ENCODE measurements at regions not wholly inside any gene's neighbourhood (a gene's known extent, or its start where the extent isn't known, plus 50 kb on each side); places are given as distances from the start of the nearest gene placed in this dataset.

GRCh38 chr6:94131271-94131670 is 711.9 kb upstream of the EPHA7 start:
- TF ChIP-seq KDM6A (CRISPR knock-in tag; IDR thresholded peaks at IDR 0.05; ENCODE audit: low read depth) (no peak), ZNF326 (CRISPR knock-in tag; IDR thresholded peaks at IDR 0.05; ENCODE audit: borderline replicate concordance) (no peak), PAF1 (CRISPR knock-in tag; IDR thresholded peaks at IDR 0.05) (no peak), FUBP1 (CRISPR knock-in tag; IDR thresholded peaks at IDR 0.05; ENCODE audit: borderline replicate concordance) (no peak), ZNF674 (CRISPR knock-in tag; IDR thresholded peaks at IDR 0.05; ENCODE audit: low read depth) (no peak), ZBTB40 (IDR thresholded peaks at IDR 0.05) (no peak), ZBTB40 (CRISPR knock-in tag; IDR thresholded peaks at IDR 0.05) (no peak), NR3C1 (CRISPR knock-in tag; IDR thresholded peaks at IDR 0.05) (no peak)
- ATAC-seq (no peak), DNase-seq (ENCODE audit: low spot score) (no peak), FAIRE-seq (no peak)
- no peak overlapping the region for H3K4me3 ChIP-seq (replicated peaks in 1 of 3; ENCODE audit: insufficient read depth in 1 of 3, low read depth in 2 of 3, low read length in 3 of 3)
- in situ Hi-C loops (cut with HindIII; ENCODE audit: extremely low pct_ligation_motif_present, low pct_unique_long_range_greater_than_20kb) (no loop called here), intact Hi-C loops (cut with micrococcal nuclease; ENCODE audit: unreplicated experiment) (no loop called here)
- H3K27ac ChIP-seq (ENCODE audit: extremely low read length, insufficient read depth, low read length) = no peak overlapping the region
- H3K79me2 ChIP-seq (ENCODE audit: insufficient read depth, low read length) = no peaks in the 10 kb centered on the region
- no peaks in the 10 kb centered on the region for H3K4me1 ChIP-seq (ENCODE audit: insufficient read depth, low read length)
- H3K9ac ChIP-seq (ENCODE audit: insufficient read depth, low read depth, low read length) = no peak overlapping the region
- WGBS (ENCODE audit: low lambda C conversion rate) = 28% methylated on average over 2 of the region's 2 CpGs
- no TSS peak for BruUV-seq (replicated peaks)
- no peaks in the 10 kb centered on the region for H4K20me1 ChIP-seq (ENCODE audit: insufficient read depth, low read length)
- H3K9me3 ChIP-seq (ENCODE audit: low read length) = no peaks in the 10 kb centered on the region
- ChIA-PET POLR2A (no interaction called here), CTCF (ENCODE audit: low intra/inter-chr PET ratio, low total read pairs) (no interaction called here)
- no peak overlapping the region for H3K4me2 ChIP-seq (ENCODE audit: low read depth, low read length)
- no peaks in the 10 kb centered on the region for H3K36me3 ChIP-seq (replicated peaks in 1 of 2; ENCODE audit: control insufficient read depth in 1 of 2, insufficient read depth in 2 of 2, low read length in 2 of 2)
- H2AFZ ChIP-seq (ENCODE audit: low read length) = no peak overlapping the region
- H3K27me3 ChIP-seq (ENCODE audit: control insufficient read depth in 1 of 2, insufficient read depth in 2 of 2, low read length in 2 of 2) = no peaks in the 10 kb centered on the region

Measured in HepG2 (cell line).